CD4-positive, alpha-beta T cell (primary cell): ENCODE measurements at regions not wholly inside any gene's neighbourhood (a gene's known extent, or its start where the extent isn't known, plus 50 kb on each side); places are given as distances from the start of the nearest gene placed in this dataset.
"Not testable (repeated sequence)": the region's sequence is repeated elsewhere in the genome, so short reads cannot be mapped to it uniquely, and the experiment has no call there.

Source experiments
- ATAC-seq: fragments of 200-7000 bp; cut with Tn5 transposase; one replicate; pipeline ENCODE4 v1.10.0; 2022; ENCODE audit warnings: mild to moderate bottlenecking; ENCODE audit not compliant: poor library complexity
- CTCF ChIA-PET: fragments of 350-600 bp; sonication (Branson Sonifier 250); formaldehyde crosslinking; loops from one replicate; lab custom pipeline; 2021; ENCODE audit warnings: antibody characterized with exemption, inconsistent platforms; lab: Charles Lee
- POLR2A ChIA-PET: fragments of 350-600 bp; sonication (Branson Sonifier 250); formaldehyde crosslinking; loops from one replicate; lab custom pipeline; 2021; ENCODE audit warnings: antibody characterized with exemption, inconsistent platforms; lab: Charles Lee
- DNase-seq, 14 experiments: peaks; one replicate each; pipeline ENCODE4 v3.0.0-alpha.2; 2013 to 2020; ENCODE audit warnings: mixed read lengths in 2 of 14
- H3K27ac ChIP-seq, 2 donors: one replicate each; pipeline versions ENCODE4 v1.5.1 to v1.7.0; 2013; ENCODE audit warnings: low read length in 2 of 2, low read depth in 1 of 2, mild to moderate bottlenecking in 1 of 2
- H3K27me3 ChIP-seq, 2 experiments: 1 replicate in 1 of 2; 2 replicates in 1 of 2; pipeline versions ENCODE4 v1.6.1 to v1.7.0; 2013; ENCODE audit warnings: low read length in 2 of 2, control low read depth in 1 of 2, mild to moderate bottlenecking in 1 of 2, moderate library complexity in 1 of 2; ENCODE audit not compliant: insufficient read depth in 2 of 2, control insufficient read depth in 1 of 2
- H3K36me3 ChIP-seq: one replicate; pipeline ENCODE4 v1.6.1; 2013; ENCODE audit warnings: low read length, control low read depth; ENCODE audit not compliant: insufficient read depth
- H3K4me1 ChIP-seq: one replicate; pipeline ENCODE4 v1.6.1; 2013; ENCODE audit warnings: low read length, control low read depth; ENCODE audit not compliant: insufficient read depth
- H3K4me3 ChIP-seq: one replicate; pipeline ENCODE4 v1.5.1; 2013; ENCODE audit warnings: mild to moderate bottlenecking, low read length, moderate library complexity
- H3K9me3 ChIP-seq, 2 experiments: 1 replicate in 1 of 2; 2 replicates in 1 of 2; pipeline versions ENCODE4 v1.6.1 to v1.7.0; 2013; ENCODE audit warnings: low read length in 2 of 2, mild to moderate bottlenecking in 2 of 2, control low read depth in 1 of 2, moderate library complexity in 1 of 2; ENCODE audit not compliant: control insufficient read depth in 1 of 2, insufficient read depth in 1 of 2
- H3K27ac Mint-ChIP-seq: one replicate; pipeline ENCODE4 v1.8.0; 2020; ENCODE audit warnings: mixed read lengths
- H3K27me3 Mint-ChIP-seq: one replicate; pipeline ENCODE4 v1.8.0; 2021; ENCODE audit warnings: mixed read lengths
- H3K36me3 Mint-ChIP-seq: one replicate; pipeline ENCODE4 v1.8.0; 2021; ENCODE audit warnings: low read depth, mixed read lengths
- H3K4me1 Mint-ChIP-seq: one replicate; pipeline ENCODE4 v1.8.0; 2021; ENCODE audit warnings: low read depth, mixed read lengths
- H3K4me3 Mint-ChIP-seq: one replicate; pipeline ENCODE4 v1.8.0; 2020; ENCODE audit warnings: mild to moderate bottlenecking, mixed read lengths
- H3K9me3 Mint-ChIP-seq: one replicate; pipeline ENCODE4 v1.8.0; 2020; ENCODE audit warnings: mixed read lengths
- CTCF ChIP-seq: fragments of 200-600 bp; IDR thresholded peaks from one replicate; pipeline ENCODE4 v1.8.0; 2022; ENCODE audit warnings: antibody characterized with exemption, mild to moderate bottlenecking
- intact Hi-C, 2 experiments: fragments of 100-400 bp; cut with DNase I in 1 of 2; cut with micrococcal nuclease in 1 of 2; formaldehyde crosslinking; loops; one replicate each; pipeline versions ENCODE4 v1.15.1 to v1.9.0; 2023 to 2025; cut with DNase I, micrococcal nuclease

- no peak overlapping the region for H3K4me3 ChIP-seq
- ATAC-seq (no peak), DNase-seq (no peak)
- peaks cover 10% of the 10 kb centered on the region for H3K36me3 Mint-ChIP-seq
- no peak overlapping the region for H3K27ac Mint-ChIP-seq
- no peaks in the 10 kb centered on the region for H3K27me3 Mint-ChIP-seq
- intact Hi-C loops = no loop called here
- no peaks in the 10 kb centered on the region for H3K36me3 ChIP-seq
- ChIA-PET POLR2A (no interaction called here), CTCF (no interaction called here)
- no peaks in the 10 kb centered on the region for H3K4me1 ChIP-seq
- H3K4me1 Mint-ChIP-seq = no peaks in the 10 kb centered on the region
- H3K9me3 Mint-ChIP-seq = peaks cover 6% of the 10 kb centered on the region
- H3K4me3 Mint-ChIP-seq = no peak overlapping the region
- H3K27me3 ChIP-seq = no peaks in the 10 kb centered on the region
- no peak for TF ChIP-seq CTCF
- H3K9me3 ChIP-seq = peaks cover 50 to 99% of the 10 kb centered on the region in 2 experiments
- no peak overlapping the region for H3K27ac ChIP-seq
Measured at GRCh38 chr12:34305176-34305575, 282.9 kb downstream of the ALG10 start.

- no peak overlapping the region for H3K4me3 ChIP-seq
- Mint-ChIP-seq H3K27ac (no peak overlapping the region), H3K9me3 (peaks cover 6% of the 10 kb centered on the region), H3K4me3 (no peak overlapping the region), H3K27me3 (no peaks in the 10 kb centered on the region), H3K4me1 (no peaks in the 10 kb centered on the region), H3K36me3 (peaks cover 10% of the 10 kb centered on the region)
- no peaks in the 10 kb centered on the region for H3K36me3 ChIP-seq
- POLR2A ChIA-PET = no interaction called here
- intact Hi-C loops = no loop called here
- peaks cover 39 to 98% of the 10 kb centered on the region in 2 experiments for H3K9me3 ChIP-seq
- TF ChIP-seq CTCF = no peak
- DNase-seq (no peak), ATAC-seq (no peak)
- no peaks in the 10 kb centered on the region for H3K27me3 ChIP-seq
- no peaks in the 10 kb centered on the region for H3K4me1 ChIP-seq
- no peak overlapping the region for H3K27ac ChIP-seq
- CTCF ChIA-PET = no interaction called here
Measured at GRCh38 chr12:34306133-34306830, 284.0 kb downstream of the ALG10 start.

GRCh38 chr12:34309806-34310804 lies 287.8 kb downstream of the ALG10 start:
- H3K4me3 ChIP-seq, H3K36me3 ChIP-seq, H3K4me1 Mint-ChIP-seq, H3K36me3 Mint-ChIP-seq, H3K9me3 Mint-ChIP-seq, H3K4me3 Mint-ChIP-seq, CTCF ChIA-PET, H3K27ac ChIP-seq, H3K27ac Mint-ChIP-seq, POLR2A ChIA-PET, H3K27me3 ChIP-seq, ATAC-seq, DNase-seq, intact Hi-C loops, H3K4me1 ChIP-seq, H3K27me3 Mint-ChIP-seq: not testable (repeated sequence)
- H3K9me3 ChIP-seq = peaks cover 49 to 98% of the 10 kb centered on the region in 2 experiments
